HG02870 (cell line): ENCODE measurements at regions not wholly inside any gene's neighbourhood (a gene's known extent, or its start where the extent isn't known, plus 50 kb on each side); places are given as distances from the start of the nearest gene placed in this dataset.

Source experiments
- ATAC-seq: cut with Tn5 transposase; IDR thresholded peaks from one replicate; pipeline ENCODE4 v1.9.1; 2021; ENCODE audit warnings: mild to moderate bottlenecking, moderate library complexity; ENCODE audit not compliant: unreplicated experiment

- no peak for ATAC-seq
Measured at GRCh38 chr5:40416098-40416497, 263.6 kb upstream of the PTGER4 start.

GRCh38 chr5:40414922-40415321 lies 264.8 kb upstream of the PTGER4 start:
- ATAC-seq = no peak

- ATAC-seq = no peak
Measured at GRCh38 chr5:40413743-40414142, 266.0 kb upstream of the PTGER4 start.

- no peak for ATAC-seq
Measured at GRCh38 chr5:40412771-40413170, 266.9 kb upstream of the PTGER4 start.

- no peak for ATAC-seq
Measured at GRCh38 chr5:40410964-40411635, 268.6 kb upstream of the PTGER4 start.

GRCh38 chr5:40410231-40410861 lies 269.4 kb upstream of the PTGER4 start:
- ATAC-seq = no peak

- ATAC-seq = no peak
Measured at GRCh38 chr5:40409601-40410000, 270.1 kb upstream of the PTGER4 start.

- ATAC-seq = peak; percentile 44
Measured at GRCh38 chr5:40406741-40407211, 272.9 kb upstream of the PTGER4 start.

GRCh38 chr5:40405996-40406740 lies 273.5 kb upstream of the PTGER4 start:
- no peak for ATAC-seq

- ATAC-seq = no peak
Measured at GRCh38 chr5:40405230-40405629, 274.5 kb upstream of the PTGER4 start.

- ATAC-seq = peak; percentile 63
Measured at GRCh38 chr5:40404613-40405012, 275.1 kb upstream of the PTGER4 start.

GRCh38 chr5:40402007-40402364 lies 277.7 kb upstream of the PTGER4 start:
- no peak for ATAC-seq

GRCh38 chr5:40401284-40402006 lies 278.3 kb upstream of the PTGER4 start:
- ATAC-seq = peak; percentile 62

- ATAC-seq = no peak
Measured at GRCh38 chr5:40400245-40400644, 279.5 kb upstream of the PTGER4 start.

- no peak for ATAC-seq
Measured at GRCh38 chr5:40399349-40399748, 280.4 kb upstream of the PTGER4 start.

GRCh38 chr5:40397976-40398375 lies 281.7 kb upstream of the PTGER4 start:
- ATAC-seq = no peak

GRCh38 chr5:40397091-40397490 lies 282.6 kb upstream of the PTGER4 start:
- no peak for ATAC-seq

GRCh38 chr5:40396317-40396716 lies 283.4 kb upstream of the PTGER4 start:
- ATAC-seq = no peak

GRCh38 chr5:40395251-40395650 lies 284.5 kb upstream of the PTGER4 start:
- ATAC-seq = no peak

- no peak for ATAC-seq
Measured at GRCh38 chr5:40394698-40395097, 285.0 kb upstream of the PTGER4 start.

GRCh38 chr5:40391642-40392041 lies 288.1 kb upstream of the PTGER4 start:
- ATAC-seq = no peak
